Right lobe of liver (tissue), 6 donors: ENCODE measurements at regions not wholly inside any gene's neighbourhood (a gene's known extent, or its start where the extent isn't known, plus 50 kb on each side); places are given as distances from the start of the nearest gene placed in this dataset.

Experiments
- ATAC-seq, 4 donors: fragments of 200-7000 bp; cut with Tn5 transposase; one replicate each; pipeline ENCODE4 v1.9.1; 2020; ENCODE audit warnings: mild to moderate bottlenecking in 4 of 4, moderate library complexity in 4 of 4
- DNase-seq, 3 donors: peaks; one replicate each; pipeline ENCODE4 v3.0.0-alpha.2; 2020
- H3K27ac ChIP-seq, 3 donors: fragments of 200-600 bp; one replicate each; pipeline ENCODE4 v1.8.0; 2022
- H3K27me3 ChIP-seq, 2 donors: fragments of 200-600 bp; one replicate each; pipeline ENCODE4 v1.8.0; 2022
- H3K36me3 ChIP-seq, 4 donors: fragments of 200-600 bp; sonication (generic) in 1 of 4; one replicate each; pipeline versions ENCODE4 v1.5.1 to v1.8.0; 2017 to 2022; ENCODE audit warnings: control low read depth in 1 of 4
- H3K4me1 ChIP-seq, 4 donors: fragments of 200-600 bp; sonication (generic) in 1 of 4; one replicate each; pipeline versions ENCODE4 v1.5.1 to v1.8.0; 2017 to 2022; ENCODE audit warnings: control low read depth in 1 of 4
- H3K4me3 ChIP-seq, 3 donors: fragments of 200-600 bp; one replicate each; pipeline ENCODE4 v1.8.0; 2022
- H3K9me3 ChIP-seq, 4 donors: fragments of 200-600 bp; sonication (generic) in 1 of 4; one replicate each; pipeline versions ENCODE4 v1.5.1 to v1.8.0; 2017 to 2022; ENCODE audit warnings: control low read depth in 1 of 4
- POLR2A ChIP-seq: fragments of 450-650 bp; IDR thresholded peaks from one replicate; pipeline ENCODE4 v1.6.1; 2017; ENCODE audit warnings: antibody characterized with exemption, mild to moderate bottlenecking
- WGBS: methylation state at CpG from one replicate; pipeline ENCODE4 v1.1.6; 2018; ENCODE audit warnings: low coverage, low lambda C conversion rate; ENCODE audit not compliant: insufficient coverage; ENCODE audit errors: missing lambda C conversion rate; 5-methylcytosine and 5-hydroxymethylcytosine counted together
- intact Hi-C, 2 donors: fragments of 100-400 bp; cut with DNase I; formaldehyde crosslinking; loops; one replicate each; pipeline versions ENCODE4 v1.11.2 to v1.14.1; 2022
- TF ChIP-seq, protein P1 (sequence below), 4 donors: fragments of 200-600 bp in 3 of 4; fragments of 450-650 bp in 1 of 4; IDR thresholded peaks; one replicate each; pipeline versions ENCODE4 v1.5.1 to v1.8.0; 2016 to 2022; ENCODE audit warnings: antibody characterized with exemption in 4 of 4, mild to moderate bottlenecking in 2 of 4
- donor health status: DM: no; HTN: yes; CAD: no.
- donor health status: DM: no; HTN: no; CAD: no.
- donor health status: DM: no; HTN: no; CAD: no.
- donor health status: DM: no; HTN: yes; CAD: no.
- donor health status: DM: no; HTN: yes; CAD: no.

GRCh38 chr7:53413021-53413420 lies 377.6 kb downstream of the POM121L12 start:
- WGBS = 85% methylated on average over 2 of the region's 2 CpGs
- TF ChIP-seq, protein P1, sequence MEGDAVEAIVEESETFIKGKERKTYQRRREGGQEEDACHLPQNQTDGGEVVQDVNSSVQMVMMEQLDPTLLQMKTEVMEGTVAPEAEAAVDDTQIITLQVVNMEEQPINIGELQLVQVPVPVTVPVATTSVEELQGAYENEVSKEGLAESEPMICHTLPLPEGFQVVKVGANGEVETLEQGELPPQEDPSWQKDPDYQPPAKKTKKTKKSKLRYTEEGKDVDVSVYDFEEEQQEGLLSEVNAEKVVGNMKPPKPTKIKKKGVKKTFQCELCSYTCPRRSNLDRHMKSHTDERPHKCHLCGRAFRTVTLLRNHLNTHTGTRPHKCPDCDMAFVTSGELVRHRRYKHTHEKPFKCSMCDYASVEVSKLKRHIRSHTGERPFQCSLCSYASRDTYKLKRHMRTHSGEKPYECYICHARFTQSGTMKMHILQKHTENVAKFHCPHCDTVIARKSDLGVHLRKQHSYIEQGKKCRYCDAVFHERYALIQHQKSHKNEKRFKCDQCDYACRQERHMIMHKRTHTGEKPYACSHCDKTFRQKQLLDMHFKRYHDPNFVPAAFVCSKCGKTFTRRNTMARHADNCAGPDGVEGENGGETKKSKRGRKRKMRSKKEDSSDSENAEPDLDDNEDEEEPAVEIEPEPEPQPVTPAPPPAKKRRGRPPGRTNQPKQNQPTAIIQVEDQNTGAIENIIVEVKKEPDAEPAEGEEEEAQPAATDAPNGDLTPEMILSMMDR (IDR thresholded peaks at IDR 0.05) = no peak
- no peak for TF ChIP-seq POLR2A
- DNase-seq (no peak), ATAC-seq (no peak)
- intact Hi-C loops = no loop called here
- Histone ChIP-seq H3K27me3 (no peaks in the 10 kb centered on the region), H3K9me3 (no peaks in the 10 kb centered on the region), H3K4me1 (peaks cover 0 to 7% (median 0%) of the 10 kb centered on the region in 4 donors), H3K27ac (no peak overlapping the region), H3K4me3 (no peak overlapping the region), H3K36me3 (no peaks in the 10 kb centered on the region)

- no peaks in the 10 kb centered on the region for H3K9me3 ChIP-seq
- no peak overlapping the region for H3K27ac ChIP-seq
- ATAC-seq = no peak
- TF ChIP-seq, protein P1 (IDR thresholded peaks at IDR 0.05) = no peak
- no peak for TF ChIP-seq POLR2A
- DNase-seq = no peak
- WGBS = 84% methylated on average over 2 of the region's 2 CpGs
- intact Hi-C loops = no loop called here
- no peaks in the 10 kb centered on the region for H3K27me3 ChIP-seq
- no peak overlapping the region for H3K4me3 ChIP-seq
- H3K36me3 ChIP-seq = no peaks in the 10 kb centered on the region
- H3K4me1 ChIP-seq = peaks cover 0 to 24% (median 5%) of the 10 kb centered on the region in 4 donors
These were observed 380.4 kb downstream of the POM121L12 start for GRCh38 chr7:53415816-53416215.

- peaks cover 0 to 29% (median 5%) of the 10 kb centered on the region in 4 donors for H3K4me1 ChIP-seq
- H3K4me3 ChIP-seq = peak overlapping the region; percentile 1 to 60 (median 28)
- ATAC-seq (peak; percentile 89 to 96 (median 94)), DNase-seq (no peak)
- no peaks in the 10 kb centered on the region for H3K9me3 ChIP-seq
- TF ChIP-seq, protein P1 (IDR thresholded peaks at IDR 0.05) = no peak
- no peak for TF ChIP-seq POLR2A
- no peaks in the 10 kb centered on the region for H3K27me3 ChIP-seq
- WGBS = 17% methylated on average over 1 of the region's 1 CpG
- H3K36me3 ChIP-seq = no peaks in the 10 kb centered on the region
- intact Hi-C loops = no loop called here
- H3K27ac ChIP-seq = peak overlapping the region in 2 of 3 donors; percentile 48 to 76
These were observed 383.5 kb downstream of the POM121L12 start for GRCh38 chr7:53418834-53419482.

DNA sequence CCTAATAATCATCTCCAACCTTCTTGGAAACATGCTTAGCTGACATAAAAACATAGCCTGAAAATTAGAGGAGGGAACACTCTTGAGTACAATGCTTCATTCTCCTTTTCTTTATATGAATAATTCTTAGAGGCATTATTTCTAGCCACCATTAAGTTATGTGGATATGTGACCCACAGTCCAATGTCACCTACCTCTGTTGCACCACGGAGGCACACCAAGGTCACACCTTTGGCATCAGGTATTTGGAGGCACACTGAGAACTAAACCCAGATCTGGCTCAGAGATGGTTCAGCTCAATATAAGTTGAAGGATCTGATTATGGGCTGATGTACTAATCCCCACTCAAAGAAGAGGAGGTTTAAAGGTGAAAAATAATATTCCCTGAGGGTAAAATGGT lies 385.1 kb downstream of the POM121L12 start:
- 10% methylated on average over 1 of the region's 1 CpG for WGBS
- Histone ChIP-seq H3K27me3 (no peaks in the 10 kb centered on the region), H3K9me3 (no peaks in the 10 kb centered on the region), H3K4me3 (no peak overlapping the region), H3K27ac (peak overlapping the region in 1 of 3 donors; percentile 76), H3K36me3 (no peaks in the 10 kb centered on the region), H3K4me1 (peaks cover 0 to 28% (median 5%) of the 10 kb centered on the region in 4 donors)
- intact Hi-C loops = no loop called here
- ATAC-seq = peak in 1 of 4 donors; percentile 18
- TF ChIP-seq POLR2A = no peak
- TF ChIP-seq, protein P1 (IDR thresholded peaks at IDR 0.05) = no peak
- DNase-seq = no peak
